Esophagus squamous epithelium (tissue), 4 donors: ENCODE measurements at regions not wholly inside any gene's neighbourhood (a gene's known extent, or its start where the extent isn't known, plus 50 kb on each side); places are given as distances from the start of the nearest gene placed in this dataset.

Experiments used
- CTCF ChIP-seq, 6 experiments: fragments of 450-650 bp in 4 of 6; fragments of 200-600 bp in 2 of 6; sonication (generic) in 2 of 6; IDR thresholded peaks; one replicate each; pipeline ENCODE4 v1.5.1; 2016 to 2019; ENCODE audit warnings: antibody characterized with exemption in 6 of 6, mild to moderate bottlenecking in 4 of 6, moderate library complexity in 4 of 6
- POLR2A ChIP-seq, 4 donors: fragments of 450-650 bp; IDR thresholded peaks; one replicate each; pipeline ENCODE4 v1.6.1; 2017; ENCODE audit warnings: antibody characterized with exemption in 4 of 4, mild to moderate bottlenecking in 4 of 4, moderate library complexity in 3 of 4

- TF ChIP-seq POLR2A (IDR thresholded peaks at IDR 0.05), result no peak
- TF ChIP-seq CTCF (IDR thresholded peaks at IDR 0.05), result no peak
Observed at GRCh38 chr9:1285526-1285925, 235.4 kb downstream of the DMRT2 start.
